GM21737 (cell line): ENCODE measurements at regions not wholly inside any gene's neighbourhood (a gene's known extent, or its start where the extent isn't known, plus 50 kb on each side); places are given as distances from the start of the nearest gene placed in this dataset.
"Not testable (repeated sequence)": the region's sequence is repeated elsewhere in the genome, so short reads cannot be mapped to it uniquely, and the experiment has no call there.

Experiments
- ATAC-seq: cut with Tn5 transposase; IDR thresholded peaks from one replicate; pipeline ENCODE4 v1.9.1; 2021; ENCODE audit warnings: mild to moderate bottlenecking, moderate library complexity; ENCODE audit not compliant: unreplicated experiment

GRCh38 chr4:137960371-137961050, 281.6 kb downstream of the SLC7A11 start:
- no peak for ATAC-seq

- no peak for ATAC-seq
Observed at GRCh38 chr4:137957806-137958205, 284.3 kb downstream of the SLC7A11 start.

DNA sequence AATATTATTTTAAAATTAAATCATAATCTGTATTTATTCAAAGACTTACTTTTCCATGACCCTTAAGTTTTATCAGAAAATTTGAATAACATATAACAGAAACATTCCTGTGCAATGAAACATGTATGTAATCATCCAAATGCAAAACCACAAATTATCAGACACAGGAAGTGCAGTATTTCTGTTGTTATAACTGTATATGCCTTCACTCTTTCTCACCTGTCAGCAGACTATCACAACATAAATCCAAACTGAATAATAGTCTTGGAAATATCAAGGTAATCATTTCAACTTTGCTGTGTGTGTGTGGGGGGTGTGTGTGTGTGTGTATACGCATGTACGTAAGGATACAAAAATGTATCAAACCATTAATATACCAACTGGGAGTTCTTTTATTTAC, 285.9 kb downstream of the SLC7A11 start:
- no peak for ATAC-seq

DNA sequence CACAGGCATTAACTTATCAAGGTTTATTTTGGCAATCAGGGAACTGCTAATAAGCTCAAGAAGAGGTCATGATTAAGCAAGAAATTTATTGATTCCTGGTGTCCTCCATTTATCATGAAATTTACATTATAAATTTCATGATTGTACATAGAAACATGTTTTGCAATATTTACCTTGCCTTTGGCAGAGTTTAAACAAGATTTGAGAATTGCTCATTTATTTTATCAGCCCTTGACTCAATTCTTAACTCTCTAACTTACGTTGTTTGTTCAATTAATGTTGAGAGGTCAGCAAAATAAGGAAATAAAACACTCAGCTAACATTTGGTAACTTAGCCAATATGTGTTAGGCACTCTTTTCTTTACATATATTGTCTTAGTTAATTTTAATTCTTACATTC, 286.6 kb downstream of the SLC7A11 start:
- ATAC-seq, result no peak

DNA sequence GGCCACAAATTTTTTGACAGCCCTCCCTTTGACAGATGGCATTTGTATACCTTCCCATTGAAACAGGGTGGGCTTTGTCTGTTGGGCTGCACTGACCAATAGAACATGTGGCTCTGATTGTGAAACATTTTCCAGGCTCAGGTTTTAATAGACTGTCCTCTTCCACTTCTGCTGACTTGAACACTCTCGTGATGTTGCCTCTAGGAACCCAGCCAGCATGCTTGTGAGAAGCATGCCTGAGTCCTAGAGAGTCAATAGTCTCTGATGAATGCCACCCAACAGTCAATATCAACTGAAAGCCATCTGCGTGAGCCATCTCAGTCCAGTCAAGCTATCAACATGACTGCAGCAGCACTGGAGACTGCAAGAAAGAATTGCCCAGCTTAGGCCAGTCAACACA, 290.0 kb downstream of the SLC7A11 start:
- no peak for ATAC-seq

DNA sequence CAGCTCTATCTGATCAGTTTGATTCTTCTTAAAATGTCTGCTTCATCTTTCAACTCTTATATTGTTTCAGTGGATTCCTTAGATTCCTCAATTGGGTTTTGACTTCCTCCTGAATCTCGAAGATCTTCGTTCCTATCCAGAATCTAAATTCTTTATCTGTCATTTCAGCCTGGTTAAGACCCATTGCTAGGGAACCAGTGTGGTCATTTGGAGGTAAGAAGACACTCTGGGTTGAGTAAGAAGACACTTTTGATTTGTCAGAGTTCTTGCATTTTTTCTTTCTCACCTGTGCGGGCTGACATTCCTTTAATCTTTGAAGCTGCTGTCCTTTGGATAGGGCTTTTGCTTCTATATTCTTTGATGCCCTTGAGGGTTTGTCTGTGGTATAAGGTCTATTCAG, 291.9 kb downstream of the SLC7A11 start:
- ATAC-seq, result no peak

DNA sequence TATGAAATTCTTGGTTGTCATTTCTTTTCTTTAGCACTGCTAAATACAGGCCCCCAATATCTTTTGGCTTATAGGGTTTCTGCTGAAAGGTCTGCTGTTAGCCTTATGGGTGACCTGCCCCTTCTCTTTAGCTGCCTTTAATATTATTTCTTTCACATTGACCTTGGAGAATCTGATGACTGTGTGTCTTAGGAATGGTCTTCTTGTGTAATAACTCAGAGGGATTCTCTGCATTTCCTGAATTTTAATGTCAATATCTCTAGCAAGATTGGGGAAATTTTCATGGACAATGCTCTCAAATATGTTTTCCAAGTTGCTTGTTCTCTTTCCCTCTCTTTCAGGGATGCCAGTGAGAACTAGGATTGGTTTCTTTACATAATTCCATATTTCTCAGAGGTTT, 292.4 kb downstream of the SLC7A11 start:
- no peak for ATAC-seq

GRCh38 chr4:137946453-137947174, 295.5 kb downstream of the SLC7A11 start:
- no peak for ATAC-seq

GRCh38 chr4:137942815-137943214, 299.3 kb downstream of the SLC7A11 start:
- ATAC-seq, result not testable (repeated sequence)

DNA sequence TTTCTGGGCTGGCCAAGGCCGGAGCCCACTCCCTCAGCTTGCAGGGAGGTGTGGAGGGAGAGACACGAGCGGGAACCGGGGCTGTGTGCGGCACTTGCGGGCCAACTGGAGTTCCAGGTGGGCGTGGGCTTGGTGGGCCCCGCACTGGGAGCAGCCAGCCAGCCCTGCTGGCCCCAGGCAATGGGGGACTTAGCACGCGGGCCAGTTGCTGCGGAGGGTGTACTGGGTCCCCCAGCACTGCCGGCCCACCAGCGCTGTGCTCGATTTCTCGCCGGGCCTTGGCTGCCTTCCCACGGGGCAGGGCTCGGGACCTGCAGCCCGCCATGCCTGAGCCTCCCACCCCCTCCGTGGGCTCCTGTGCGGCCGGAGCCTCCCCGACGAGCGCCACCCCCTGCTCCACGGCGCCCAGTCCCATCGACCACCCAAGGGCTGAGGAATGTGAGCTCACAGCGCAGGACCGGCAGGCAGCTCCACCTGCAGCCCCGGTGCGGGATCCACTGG, 300.1 kb downstream of the SLC7A11 start:
- ATAC-seq, result not testable (repeated sequence)

GRCh38 chr4:137934911-137935310, 307.2 kb downstream of the SLC7A11 start:
- no peak for ATAC-seq

DNA sequence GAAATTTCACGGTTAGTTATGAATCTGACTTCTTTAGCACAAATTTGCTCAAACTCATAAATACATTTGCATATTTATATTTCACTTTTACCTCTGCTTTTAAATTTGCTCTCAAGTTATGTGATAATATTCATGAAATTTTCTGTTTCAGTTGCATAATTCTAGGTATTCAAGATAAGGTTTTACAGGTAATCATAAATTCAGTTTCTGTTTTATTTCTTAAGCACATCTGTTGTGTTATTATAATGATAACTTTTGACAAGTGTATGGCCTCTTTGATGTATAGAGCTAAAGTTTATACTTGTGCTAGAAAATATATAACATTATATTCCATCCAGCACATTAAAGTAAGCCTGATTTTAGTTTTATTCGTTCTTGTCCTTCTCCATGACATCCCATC, 308.1 kb downstream of the SLC7A11 start:
- no peak for ATAC-seq

- ATAC-seq, result no peak
Observed at GRCh38 chr4:137927972-137928371, 314.2 kb downstream of the SLC7A11 start.

DNA sequence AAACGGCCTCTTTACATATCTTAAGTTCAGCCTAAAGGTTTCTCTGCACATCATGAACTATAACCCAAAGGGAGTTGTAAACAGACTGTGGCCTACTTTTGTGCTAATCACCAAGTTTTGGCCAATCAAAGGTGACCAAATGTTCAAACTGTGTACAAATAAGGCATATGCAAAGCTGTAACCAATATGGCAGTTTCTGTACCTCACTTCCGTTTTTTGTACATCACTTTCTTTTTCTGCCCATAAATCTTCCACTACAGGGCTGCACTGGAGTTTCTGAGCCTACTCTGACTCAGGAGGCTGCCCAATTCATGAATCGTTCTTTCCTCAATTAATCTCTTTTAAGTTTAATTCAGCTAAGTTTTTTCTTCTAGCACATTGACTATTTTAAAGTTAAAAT, 318.7 kb downstream of the SLC7A11 start:
- ATAC-seq, result no peak

DNA sequence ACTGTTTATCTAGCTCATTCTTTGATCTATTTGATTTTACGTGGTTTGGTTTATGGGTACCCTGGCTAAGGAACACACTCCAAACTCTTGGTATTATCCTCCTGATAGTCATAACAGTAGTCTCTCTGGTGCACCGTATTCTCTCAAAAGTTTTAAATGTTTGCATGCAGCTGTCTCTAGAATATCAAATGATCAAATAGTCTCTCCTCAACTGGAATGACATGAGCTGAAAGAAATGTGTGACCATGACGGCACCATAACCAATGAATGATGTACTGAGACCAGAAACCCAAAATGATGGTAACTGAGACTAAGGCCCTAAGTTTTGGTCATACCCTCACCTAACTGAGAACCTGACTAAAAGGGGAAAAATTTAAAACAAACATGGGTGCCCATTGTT, 319.4 kb downstream of the SLC7A11 start:
- ATAC-seq, result no peak

GRCh38 chr4:137909529-137910309, 332.4 kb downstream of the SLC7A11 start:
- no peak for ATAC-seq

DNA sequence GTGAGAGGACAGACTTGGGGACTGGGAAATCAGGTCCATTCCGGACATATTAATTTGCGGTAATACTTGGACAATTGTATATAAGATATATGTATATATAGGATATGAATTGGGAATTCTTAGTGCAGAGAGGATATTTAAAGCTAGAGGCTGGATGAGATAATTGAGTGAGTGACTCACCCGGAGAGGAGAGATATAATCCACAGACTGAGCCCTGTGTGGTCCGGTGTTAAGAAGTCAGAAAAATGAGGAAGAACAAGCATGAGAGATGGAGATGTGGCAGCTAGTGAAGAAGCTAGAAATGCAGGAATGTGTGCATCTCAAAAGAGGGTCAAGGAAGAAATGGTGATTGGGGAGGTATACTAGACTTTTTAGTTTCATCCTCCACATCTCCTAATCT, 336.2 kb downstream of the SLC7A11 start:
- no peak for ATAC-seq

DNA sequence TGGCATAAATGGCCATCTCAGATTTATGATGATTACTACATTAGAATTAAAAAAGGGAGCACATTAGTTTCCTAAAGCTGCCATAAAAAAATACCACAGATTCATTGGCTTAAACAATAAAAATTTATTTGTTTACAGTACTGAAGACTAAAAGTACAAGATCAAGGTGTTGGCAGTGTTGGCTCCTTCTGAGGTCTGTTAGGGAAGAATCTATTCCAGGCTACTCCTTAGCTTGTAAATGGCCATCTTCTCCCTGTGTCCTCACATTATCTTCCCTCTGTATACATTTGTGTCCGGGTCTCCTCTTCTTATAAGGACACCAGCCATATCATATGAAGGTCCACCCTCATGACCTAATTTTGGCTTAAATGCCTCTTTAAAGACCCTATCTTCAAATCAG, 341.0 kb downstream of the SLC7A11 start:
- ATAC-seq, result no peak

DNA sequence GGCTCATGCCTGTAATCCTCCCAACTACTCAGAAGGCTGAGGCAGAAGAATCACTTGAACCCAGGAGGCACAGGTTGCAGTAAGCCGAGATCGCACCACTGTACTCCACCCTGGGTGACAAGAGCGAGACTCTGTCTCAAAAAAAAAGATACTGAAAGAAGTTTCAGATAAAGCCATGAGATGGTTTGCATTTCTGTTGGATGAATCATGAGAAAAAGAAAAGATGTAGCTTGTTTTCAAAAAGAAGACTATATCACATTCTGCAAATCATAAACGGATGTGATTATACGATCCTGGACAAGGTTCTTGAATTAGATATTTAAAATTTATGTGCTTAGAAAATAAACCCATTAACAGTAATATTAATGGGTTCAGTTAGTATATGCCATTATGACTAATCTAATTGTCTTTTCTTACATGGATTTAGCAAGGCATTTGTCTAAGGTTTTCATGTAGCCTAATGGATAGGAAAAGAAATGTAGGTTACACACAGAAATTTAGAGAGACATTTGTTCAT, 345.9 kb downstream of the SLC7A11 start:
- no peak for ATAC-seq

- ATAC-seq, result not testable (repeated sequence)
Observed at GRCh38 chr4:137895515-137895914, 346.6 kb downstream of the SLC7A11 start.

DNA sequence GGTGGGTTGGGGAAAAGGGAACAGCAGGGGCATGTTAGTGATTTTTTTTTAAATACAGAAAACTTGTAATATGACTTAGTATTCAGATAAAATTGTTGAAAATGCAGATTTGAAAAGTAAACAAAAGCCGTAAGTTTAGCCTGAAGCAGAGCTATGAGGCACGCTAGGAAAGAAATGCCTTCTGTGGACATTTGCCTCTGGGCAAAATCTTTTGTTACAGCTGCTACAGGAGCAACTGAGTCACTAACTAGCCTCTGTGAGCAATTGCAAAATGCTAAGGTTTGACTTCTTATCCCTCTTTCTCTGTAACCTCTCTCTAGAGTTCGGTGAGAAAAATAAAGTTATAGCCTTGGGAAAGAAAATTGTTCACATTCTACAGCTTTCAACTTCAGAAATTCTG, 350.0 kb downstream of the SLC7A11 start:
- no peak for ATAC-seq
